ENCODE measurements at regions not wholly inside any gene's neighbourhood (a gene's known extent, or its start where the extent isn't known, plus 50 kb on each side); places are given as distances from the start of the nearest gene placed in this dataset.

- no peak for DNase-seq (ENCODE audit: low read depth, low spot score)
- H3K4me3 ChIP-seq (ENCODE audit: low read depth, low read length), result no peak overlapping the region
- TF ChIP-seq, protein P1, sequence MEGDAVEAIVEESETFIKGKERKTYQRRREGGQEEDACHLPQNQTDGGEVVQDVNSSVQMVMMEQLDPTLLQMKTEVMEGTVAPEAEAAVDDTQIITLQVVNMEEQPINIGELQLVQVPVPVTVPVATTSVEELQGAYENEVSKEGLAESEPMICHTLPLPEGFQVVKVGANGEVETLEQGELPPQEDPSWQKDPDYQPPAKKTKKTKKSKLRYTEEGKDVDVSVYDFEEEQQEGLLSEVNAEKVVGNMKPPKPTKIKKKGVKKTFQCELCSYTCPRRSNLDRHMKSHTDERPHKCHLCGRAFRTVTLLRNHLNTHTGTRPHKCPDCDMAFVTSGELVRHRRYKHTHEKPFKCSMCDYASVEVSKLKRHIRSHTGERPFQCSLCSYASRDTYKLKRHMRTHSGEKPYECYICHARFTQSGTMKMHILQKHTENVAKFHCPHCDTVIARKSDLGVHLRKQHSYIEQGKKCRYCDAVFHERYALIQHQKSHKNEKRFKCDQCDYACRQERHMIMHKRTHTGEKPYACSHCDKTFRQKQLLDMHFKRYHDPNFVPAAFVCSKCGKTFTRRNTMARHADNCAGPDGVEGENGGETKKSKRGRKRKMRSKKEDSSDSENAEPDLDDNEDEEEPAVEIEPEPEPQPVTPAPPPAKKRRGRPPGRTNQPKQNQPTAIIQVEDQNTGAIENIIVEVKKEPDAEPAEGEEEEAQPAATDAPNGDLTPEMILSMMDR (IDR thresholded peaks at IDR 0.05; ENCODE audit: low read depth, low read length), result no peak
- in situ Hi-C loops (cut with HindIII; ENCODE audit: low sequenced_read_pairs), result no loop called here
Measured at GRCh38 chr20:10911298-10911697, 237.5 kb upstream of the JAG1 start.

DNA sequence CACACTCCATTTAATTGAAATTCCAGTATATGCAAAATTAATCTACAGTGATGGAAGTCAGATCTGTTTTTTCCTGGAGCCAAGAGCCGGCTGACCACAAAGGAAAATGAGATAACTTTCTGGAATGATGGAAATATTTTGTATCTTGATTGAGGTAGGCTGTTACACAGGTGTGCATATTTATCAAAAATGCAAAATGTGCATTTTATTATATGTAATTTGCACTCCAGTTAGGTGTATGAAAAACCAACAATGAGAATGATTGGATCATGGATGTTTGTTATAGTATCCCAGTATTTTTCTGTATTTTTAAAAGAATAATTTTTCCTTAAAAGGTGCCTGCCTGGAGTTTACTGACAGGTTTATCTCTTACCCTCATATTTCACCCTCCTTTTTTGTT is 242.0 kb upstream of the JAG1 start:
- TF ChIP-seq, protein P1 (IDR thresholded peaks at IDR 0.05; ENCODE audit: low read depth, low read length), result no peak
- DNase-seq (ENCODE audit: low read depth, low spot score), result no peak
- in situ Hi-C loops (cut with HindIII; ENCODE audit: low sequenced_read_pairs), result no loop called here
- H3K4me3 ChIP-seq (ENCODE audit: low read depth, low read length), result no peak overlapping the region

DNA sequence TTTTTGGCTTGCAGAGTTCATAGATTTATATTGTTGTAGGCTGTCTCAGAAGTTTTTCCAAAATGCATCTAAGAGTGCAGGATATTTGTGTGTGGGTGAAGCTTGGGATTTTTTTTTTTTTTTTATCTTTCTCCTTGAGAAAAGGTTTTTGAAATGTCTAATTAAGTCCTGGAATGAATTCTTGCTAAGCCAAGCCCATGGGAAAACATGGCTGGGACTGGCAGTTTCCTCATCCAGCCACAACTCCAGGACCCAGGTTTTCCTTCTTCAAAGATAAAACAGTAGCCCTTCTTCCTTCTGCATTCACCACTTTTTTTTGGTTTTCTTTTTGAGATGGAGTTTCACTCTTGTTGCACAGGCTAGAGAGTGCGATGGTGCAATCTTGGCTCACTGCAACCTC is 242.5 kb upstream of the JAG1 start:
- no peak overlapping the region for H3K4me3 ChIP-seq (ENCODE audit: low read depth, low read length)
- in situ Hi-C loops (cut with HindIII; ENCODE audit: low sequenced_read_pairs), result no loop called here
- DNase-seq (ENCODE audit: low read depth, low spot score), result no peak
- TF ChIP-seq, protein P1 (IDR thresholded peaks at IDR 0.05; ENCODE audit: low read depth, low read length), result no peak

DNA sequence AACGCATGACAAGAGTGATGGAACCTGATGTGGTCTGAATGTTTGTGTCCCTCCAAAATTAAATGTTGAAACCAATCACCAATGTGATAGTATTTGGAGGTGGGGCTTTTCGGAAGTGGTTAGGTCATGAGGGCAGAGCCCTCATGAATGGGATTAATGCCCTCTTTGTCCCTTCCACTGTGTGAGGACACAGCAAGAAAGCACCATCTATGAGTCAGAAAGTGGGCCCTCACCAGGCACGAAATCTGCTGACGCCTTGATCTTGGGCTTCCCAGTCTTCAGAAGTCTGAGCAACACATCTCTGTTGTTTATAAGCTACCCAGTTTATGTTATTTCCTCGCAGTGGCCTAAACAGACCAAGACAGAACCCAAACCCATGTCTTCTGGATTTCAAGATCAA is 244.0 kb upstream of the JAG1 start:
- in situ Hi-C loops (cut with HindIII; ENCODE audit: low sequenced_read_pairs), result no loop called here
- TF ChIP-seq, protein P1 (IDR thresholded peaks at IDR 0.05; ENCODE audit: low read depth, low read length), result no peak
- H3K4me3 ChIP-seq (ENCODE audit: low read depth, low read length), result no peak overlapping the region
- no peak for DNase-seq (ENCODE audit: low read depth, low spot score)

DNA sequence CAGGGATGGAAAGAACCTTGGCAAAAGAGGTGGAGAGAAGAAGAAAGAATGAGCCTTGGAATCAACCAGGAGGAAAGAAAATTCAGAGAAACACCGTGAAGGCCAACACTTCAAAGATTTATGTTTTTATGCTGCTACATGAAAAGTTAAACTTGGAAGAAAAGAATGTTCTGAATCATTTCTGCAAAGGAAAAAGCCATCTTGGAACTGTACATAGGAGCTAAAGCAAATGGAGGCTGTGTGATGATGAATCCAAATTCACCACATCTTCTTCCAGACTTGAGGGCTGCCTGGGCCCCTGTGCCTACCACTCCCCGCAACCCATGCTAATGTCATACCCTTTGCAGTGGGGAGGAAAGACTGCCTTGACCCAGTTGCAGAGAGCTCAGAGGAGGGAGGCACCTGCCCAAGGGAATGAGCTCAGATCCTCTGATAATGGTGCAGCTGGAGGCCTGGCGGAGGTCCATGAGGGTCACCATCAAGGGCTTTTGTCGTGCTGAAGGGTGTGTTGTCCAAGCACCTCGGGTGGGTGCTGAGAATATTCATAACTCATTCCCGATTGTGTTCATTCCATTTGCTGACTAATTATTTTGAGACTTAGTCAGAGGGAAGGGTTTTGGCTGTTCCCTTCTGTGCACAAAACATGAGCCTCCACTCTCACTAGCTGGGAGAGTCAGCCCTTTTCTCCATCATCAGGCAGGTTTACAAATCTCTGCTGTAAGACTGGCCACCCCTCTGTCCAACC is 245.8 kb upstream of the JAG1 start:
- DNase-seq (ENCODE audit: low read depth, low spot score), result peak; percentile 77
- TF ChIP-seq, protein P1 (IDR thresholded peaks at IDR 0.05; ENCODE audit: low read depth, low read length), result no peak
- no peak overlapping the region for H3K4me3 ChIP-seq (ENCODE audit: low read depth, low read length)
- in situ Hi-C loops (cut with HindIII; ENCODE audit: low sequenced_read_pairs), result no loop called here

DNA sequence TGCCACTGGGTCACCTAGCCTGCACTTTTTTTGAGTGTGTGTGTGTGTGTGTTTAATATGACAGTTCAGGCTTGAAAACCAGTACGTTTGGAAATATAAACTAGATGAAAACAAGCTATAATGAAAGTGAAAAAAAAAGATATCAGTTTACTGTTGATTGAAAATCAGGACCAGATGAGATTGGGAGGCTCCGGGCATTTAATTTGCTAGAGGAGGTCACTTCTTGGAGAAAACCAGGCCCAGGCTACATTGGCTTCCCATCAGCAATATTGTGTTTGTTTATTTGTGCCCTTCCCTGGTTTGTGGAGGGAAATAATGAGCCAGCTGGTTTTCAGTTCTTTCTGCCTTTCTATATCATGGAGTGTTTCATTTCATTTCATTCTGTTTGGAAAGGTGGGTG is 246.6 kb upstream of the JAG1 start:
- no peak for DNase-seq (ENCODE audit: low read depth, low spot score)
- in situ Hi-C loops (cut with HindIII; ENCODE audit: low sequenced_read_pairs), result no loop called here
- H3K4me3 ChIP-seq (ENCODE audit: low read depth, low read length), result no peak overlapping the region
- TF ChIP-seq, protein P1 (IDR thresholded peaks at IDR 0.05; ENCODE audit: low read depth, low read length), result no peak

Data from astrocyte of the spinal cord (primary cell).